ENCODE measurements at regions not wholly inside any gene's neighbourhood (a gene's known extent, or its start where the extent isn't known, plus 50 kb on each side); places are given as distances from the start of the nearest gene placed in this dataset.
A peak's percentile ranks its signal among the peaks of the same experiment; 100 is the strongest.

GRCh38 chr18:28963481-28963880, 786.6 kb upstream of the CDH2 start:
- no peak for DNase-seq (ENCODE audit: low read depth in 3 of 3, low spot score in 2 of 3)

GRCh38 chr18:28961669-28962228, 784.8 kb upstream of the CDH2 start:
- DNase-seq (ENCODE audit: low read depth in 3 of 3, low spot score in 2 of 3), result peak in 1 of 3 donors; percentile 15

- no peak for DNase-seq (ENCODE audit: low read depth in 3 of 3, low spot score in 2 of 3)
Measured at GRCh38 chr18:28960146-28960545, 783.2 kb upstream of the CDH2 start.

GRCh38 chr18:28952339-28952738, 775.4 kb upstream of the CDH2 start:
- DNase-seq (ENCODE audit: low read depth in 3 of 3, low spot score in 2 of 3), result no peak

GRCh38 chr18:28947900-28948299, 771.0 kb upstream of the CDH2 start:
- DNase-seq (ENCODE audit: low read depth in 3 of 3, low spot score in 2 of 3), result no peak

- no peak for DNase-seq (ENCODE audit: low read depth in 3 of 3, low spot score in 2 of 3)
Measured at GRCh38 chr18:28946471-28946870, 769.5 kb upstream of the CDH2 start.

- DNase-seq (ENCODE audit: low read depth in 3 of 3, low spot score in 2 of 3), result no peak
Measured at GRCh38 chr18:28922936-28923335, 746.0 kb upstream of the CDH2 start.

GRCh38 chr18:28916456-28916855, 739.5 kb upstream of the CDH2 start:
- DNase-seq (ENCODE audit: low read depth in 3 of 3, low spot score in 2 of 3), result no peak

- DNase-seq (ENCODE audit: low read depth in 3 of 3, low spot score in 2 of 3), result no peak
Measured at GRCh38 chr18:28905509-28905908, 728.6 kb upstream of the CDH2 start.

- no peak for DNase-seq (ENCODE audit: low read depth in 3 of 3, low spot score in 2 of 3)
Measured at GRCh38 chr18:28904789-28905364, 727.9 kb upstream of the CDH2 start.

GRCh38 chr18:28903306-28903705, 726.4 kb upstream of the CDH2 start:
- no peak for DNase-seq (ENCODE audit: low read depth in 3 of 3, low spot score in 2 of 3)

- DNase-seq (ENCODE audit: low read depth in 3 of 3, low spot score in 2 of 3), result no peak
Measured at GRCh38 chr18:28890791-28891190, 713.9 kb upstream of the CDH2 start.

- no peak for DNase-seq (ENCODE audit: low read depth in 3 of 3, low spot score in 2 of 3)
Measured at GRCh38 chr18:28884304-28884703, 707.4 kb upstream of the CDH2 start.

- DNase-seq (ENCODE audit: low read depth in 3 of 3, low spot score in 2 of 3), result no peak
Measured at GRCh38 chr18:28880856-28881255, 703.9 kb upstream of the CDH2 start.

GRCh38 chr18:28875059-28875458, 698.1 kb upstream of the CDH2 start:
- DNase-seq (ENCODE audit: low read depth in 3 of 3, low spot score in 2 of 3), result no peak

GRCh38 chr18:28863396-28863795, 686.5 kb upstream of the CDH2 start:
- DNase-seq (ENCODE audit: low read depth in 3 of 3, low spot score in 2 of 3), result no peak

GRCh38 chr18:28858248-28858647, 681.3 kb upstream of the CDH2 start:
- no peak for DNase-seq (ENCODE audit: low read depth in 3 of 3, low spot score in 2 of 3)

- DNase-seq (ENCODE audit: low read depth in 3 of 3, low spot score in 2 of 3), result no peak
Measured at GRCh38 chr18:28855989-28856388, 679.1 kb upstream of the CDH2 start.

- no peak for DNase-seq (ENCODE audit: low read depth in 3 of 3, low spot score in 2 of 3)
Measured at GRCh38 chr18:28855524-28855923, 678.6 kb upstream of the CDH2 start.

GRCh38 chr18:28854964-28855363, 678.0 kb upstream of the CDH2 start:
- no peak for DNase-seq (ENCODE audit: low read depth in 3 of 3, low spot score in 2 of 3)

GRCh38 chr18:28846958-28847357, 670.0 kb upstream of the CDH2 start:
- DNase-seq (ENCODE audit: low read depth in 3 of 3, low spot score in 2 of 3), result no peak

- DNase-seq (ENCODE audit: low read depth in 3 of 3, low spot score in 2 of 3), result no peak
Measured at GRCh38 chr18:28837100-28837499, 660.2 kb upstream of the CDH2 start.

GRCh38 chr18:28834889-28835288, 658.0 kb upstream of the CDH2 start:
- DNase-seq (ENCODE audit: low read depth in 3 of 3, low spot score in 2 of 3), result no peak
